Endothelial cell of umbilical vein (primary cell): ENCODE measurements at regions not wholly inside any gene's neighbourhood (a gene's known extent, or its start where the extent isn't known, plus 50 kb on each side); places are given as distances from the start of the nearest gene placed in this dataset.

Experiments used
- BruUV-seq: library from RNA; stranded (reverse); fragments of 400-500 nt; replicated peaks from 2 replicates; lab custom pipeline; 2021; lab: Mats Ljungman, UMichigan
- CTCF ChIA-PET: fragments of 300-600, 350-600 bp; sonication (Branson Sonifier 250); formaldehyde crosslinking; loops from one replicate; lab custom pipeline; 2021; ENCODE audit warnings: antibody characterized with exemption, inconsistent platforms; lab: Charles Lee
- POLR2A ChIA-PET: fragments of 300-600, 350-600 bp; sonication (Branson Sonifier 250); formaldehyde crosslinking; loops from one replicate; lab custom pipeline; 2021; ENCODE audit warnings: antibody characterized with exemption, inconsistent platforms; lab: Charles Lee
- DNase-seq: peaks from one replicate; pipeline ENCODE4 v3.0.0-alpha.2; 2011; ENCODE audit warnings: low read depth, low spot score
- FAIRE-seq: peaks from 2 replicates; lab custom pipeline; 2011; peaks lifted over from hg19 to GRCh38; lab: Jason Lieb, UNC
- H2AFZ ChIP-seq: 2 replicates; pipeline ENCODE4 v1.6.0; 2012; ENCODE audit warnings: low read depth, low read length, control low read depth, inconsistent platforms
- H3K27ac ChIP-seq: 2 replicates; pipeline ENCODE4 v1.5.1; 2011; ENCODE audit warnings: low read depth, mild to moderate bottlenecking, control low read depth, low read length, moderate library complexity; ENCODE audit not compliant: insufficient read depth
- H3K27me3 ChIP-seq, 2 experiments: 2 replicates each; pipeline versions ENCODE4 v1.6.0 to v1.6.1; 2011; ENCODE audit warnings: low read length in 2 of 2, mixed read lengths in 1 of 2; ENCODE audit not compliant: control insufficient read depth in 2 of 2, insufficient read depth in 2 of 2
- H3K36me3 ChIP-seq, 2 experiments: 2 replicates in 1 of 2; 3 replicates in 1 of 2; pipeline ENCODE4 v1.5.1; 2011; ENCODE audit warnings: low read length in 2 of 2, mild to moderate bottlenecking in 1 of 2, moderate library complexity in 1 of 2; ENCODE audit not compliant: control insufficient read depth in 2 of 2, insufficient read depth in 2 of 2; ENCODE audit errors: extremely low read depth in 1 of 2
- H3K4me1 ChIP-seq: 3 replicates; pipeline ENCODE4 v1.5.1; 2011; ENCODE audit warnings: mild to moderate bottlenecking, low read length; ENCODE audit not compliant: control insufficient read depth, insufficient read depth; ENCODE audit errors: extremely low read depth
- H3K4me2 ChIP-seq: 2 replicates; pipeline ENCODE4 v1.6.1; 2011; ENCODE audit warnings: low read length, control low read depth, mixed read lengths; ENCODE audit not compliant: insufficient read depth
- H3K4me3 ChIP-seq, 3 experiments: fragments of 200-600 bp in 1 of 3; sonication (generic), shearing (Covaris generic) in 1 of 3; replicated peaks in 1 of 3; 2 replicates each; pipeline ENCODE4 v1.5.1; 2011 to 2016; ENCODE audit warnings: control low read depth in 3 of 3, low read length in 3 of 3, mild to moderate bottlenecking in 2 of 3, inconsistent platforms in 1 of 3, low read depth in 1 of 3, moderate library complexity in 1 of 3; ENCODE audit not compliant: insufficient read depth in 1 of 3
- H3K79me2 ChIP-seq: 2 replicates; pipeline ENCODE4 v1.6.0; 2012; ENCODE audit warnings: low read length, inconsistent platforms; ENCODE audit not compliant: control insufficient read depth, insufficient read depth
- H3K9ac ChIP-seq: replicated peaks from 2 replicates; pipeline ENCODE3; 2011; ENCODE audit warnings: low read length, control low read depth; ENCODE audit not compliant: insufficient read depth; ENCODE audit errors: extremely low read depth
- H3K9me1 ChIP-seq: replicated peaks from 3 replicates; pipeline ENCODE4 v1.6.0; 2011; ENCODE audit warnings: mild to moderate bottlenecking, low read length; ENCODE audit not compliant: control insufficient read depth, insufficient read depth; ENCODE audit errors: extremely low read depth
- H3K9me3 ChIP-seq: replicated peaks from 2 replicates; pipeline ENCODE4 v1.5.1; 2012; ENCODE audit warnings: low read length, inconsistent platforms; ENCODE audit not compliant: control insufficient read depth, insufficient read depth
- H4K20me1 ChIP-seq: replicated peaks from 2 replicates; pipeline ENCODE3; 2011; ENCODE audit warnings: mild to moderate bottlenecking, low read length; ENCODE audit not compliant: control insufficient read depth, insufficient read depth; ENCODE audit errors: extremely low read depth
- EZH2 ChIP-seq: IDR thresholded peaks from 2 replicates; pipeline ENCODE4 v1.6.1; 2012; ENCODE audit warnings: borderline replicate concordance, low read depth, mild to moderate bottlenecking, moderate library complexity, low read length, inconsistent platforms; ENCODE audit not compliant: severe bottlenecking
- FOS ChIP-seq: IDR thresholded peaks from 2 replicates; pipeline ENCODE4 v1.6.1; 2011; ENCODE audit warnings: mild to moderate bottlenecking, low read length, moderate library complexity, borderline replicate concordance; ENCODE audit not compliant: insufficient read depth
- GATA2 ChIP-seq: IDR thresholded peaks from 2 replicates; pipeline ENCODE4 v1.7.0; 2011; ENCODE audit warnings: low read depth, mild to moderate bottlenecking, moderate library complexity, mixed read lengths, low read length; ENCODE audit not compliant: insufficient read length, insufficient read depth
- MYC ChIP-seq: IDR thresholded peaks from one replicate; pipeline ENCODE4 v1.6.1; 2011; ENCODE audit warnings: mild to moderate bottlenecking, low read depth, low read length
- POLR2AphosphoS5 ChIP-seq: IDR thresholded peaks from 2 replicates; pipeline ENCODE4 v1.6.1; 2012; ENCODE audit warnings: low read depth, mild to moderate bottlenecking, control low read depth, low read length, moderate library complexity; ENCODE audit not compliant: insufficient read depth
- dilution Hi-C: fragments of 300-500 bp; cut with MboI; formaldehyde crosslinking; loops from one replicate; pipeline ENCODE4 v1.15.0; 2019; ENCODE audit warnings: low sequenced_read_pairs; ENCODE audit not compliant: extremely low pct_ligation_motif_present
- intact Hi-C: fragments of 100-400 bp; cut with micrococcal nuclease; formaldehyde crosslinking; loops from one replicate; pipeline ENCODE4 v1.10.0; 2022
- TF ChIP-seq, protein P1 (sequence below): IDR thresholded peaks from 2 replicates; pipeline ENCODE4 v1.6.1; 2011; ENCODE audit not compliant: insufficient read depth, insufficient read length
- TF ChIP-seq, protein P2 (sequence below), 2 donors: IDR thresholded peaks; 1 replicate in 1 of 2; 2 replicates in 1 of 2; pipeline ENCODE4 v1.5.1; 2011; ENCODE audit warnings: low read length in 2 of 2, mild to moderate bottlenecking in 2 of 2, moderate library complexity in 2 of 2, control low read depth in 1 of 2, inconsistent platforms in 1 of 2, low read depth in 1 of 2; ENCODE audit not compliant: insufficient read depth in 1 of 2; ENCODE audit errors: extremely low read depth in 1 of 2

DNA sequence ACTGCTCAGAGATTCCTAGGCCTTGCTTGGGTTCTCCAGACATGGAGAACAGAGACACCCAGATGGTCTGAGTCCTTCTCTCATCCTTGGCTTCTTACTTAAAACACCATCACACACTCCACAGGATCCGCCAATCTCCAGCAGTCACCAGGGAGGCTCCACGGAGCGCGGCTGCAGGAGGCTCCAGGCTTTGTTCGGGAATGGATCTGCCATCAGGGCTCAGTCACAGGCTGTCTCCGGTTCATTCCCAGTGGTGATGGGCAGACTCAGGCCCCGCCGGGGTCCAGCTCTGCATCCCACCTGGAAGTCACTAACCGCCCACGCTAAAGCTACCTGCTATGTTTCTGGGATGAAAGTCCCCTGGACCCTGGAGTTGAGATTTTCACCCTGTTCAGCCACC lies 312.9 kb downstream of the TCERG1L start:
- TF ChIP-seq, protein P1, sequence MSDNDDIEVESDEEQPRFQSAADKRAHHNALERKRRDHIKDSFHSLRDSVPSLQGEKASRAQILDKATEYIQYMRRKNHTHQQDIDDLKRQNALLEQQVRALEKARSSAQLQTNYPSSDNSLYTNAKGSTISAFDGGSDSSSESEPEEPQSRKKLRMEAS, result no peak
- TF ChIP-seq POLR2AphosphoS5, result no peak
- no peak for TF ChIP-seq FOS
- TF ChIP-seq, protein P2, sequence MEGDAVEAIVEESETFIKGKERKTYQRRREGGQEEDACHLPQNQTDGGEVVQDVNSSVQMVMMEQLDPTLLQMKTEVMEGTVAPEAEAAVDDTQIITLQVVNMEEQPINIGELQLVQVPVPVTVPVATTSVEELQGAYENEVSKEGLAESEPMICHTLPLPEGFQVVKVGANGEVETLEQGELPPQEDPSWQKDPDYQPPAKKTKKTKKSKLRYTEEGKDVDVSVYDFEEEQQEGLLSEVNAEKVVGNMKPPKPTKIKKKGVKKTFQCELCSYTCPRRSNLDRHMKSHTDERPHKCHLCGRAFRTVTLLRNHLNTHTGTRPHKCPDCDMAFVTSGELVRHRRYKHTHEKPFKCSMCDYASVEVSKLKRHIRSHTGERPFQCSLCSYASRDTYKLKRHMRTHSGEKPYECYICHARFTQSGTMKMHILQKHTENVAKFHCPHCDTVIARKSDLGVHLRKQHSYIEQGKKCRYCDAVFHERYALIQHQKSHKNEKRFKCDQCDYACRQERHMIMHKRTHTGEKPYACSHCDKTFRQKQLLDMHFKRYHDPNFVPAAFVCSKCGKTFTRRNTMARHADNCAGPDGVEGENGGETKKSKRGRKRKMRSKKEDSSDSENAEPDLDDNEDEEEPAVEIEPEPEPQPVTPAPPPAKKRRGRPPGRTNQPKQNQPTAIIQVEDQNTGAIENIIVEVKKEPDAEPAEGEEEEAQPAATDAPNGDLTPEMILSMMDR (IDR thresholded peaks at IDR 0.05; ENCODE audit: extremely low read depth in 1 of 2, insufficient read depth in 1 of 2, low read depth in 1 of 2, low read length in 2 of 2), result no peak
- no peaks in the 10 kb centered on the region for H4K20me1 ChIP-seq
- no peak overlapping the region for H3K27ac ChIP-seq
- H3K4me1 ChIP-seq, result no peaks in the 10 kb centered on the region
- no peak for FAIRE-seq
- dilution Hi-C loops, result no loop called here
- H2AFZ ChIP-seq, result no peak overlapping the region
- no peak overlapping the region for H3K9ac ChIP-seq
- no peaks in the 10 kb centered on the region for H3K79me2 ChIP-seq
- no TSS peak for BruUV-seq
- H3K4me3 ChIP-seq, result no peak overlapping the region
- intact Hi-C loops, result no loop called here
- H3K4me2 ChIP-seq, result no peak overlapping the region
- H3K9me3 ChIP-seq, result peaks cover 7% of the 10 kb centered on the region
- no peak for DNase-seq
- no peaks in the 10 kb centered on the region for H3K27me3 ChIP-seq
- no peaks in the 10 kb centered on the region for H3K36me3 ChIP-seq
- POLR2A ChIA-PET, result no interaction called here
- CTCF ChIA-PET, result no interaction called here
- H3K9me1 ChIP-seq, result no peaks in the 10 kb centered on the region

GRCh38 chr10:130999376-131000202 lies 311.9 kb downstream of the TCERG1L start:
- POLR2A ChIA-PET, result no interaction called here
- TF ChIP-seq MYC (no peak), POLR2AphosphoS5 (no peak), EZH2 (no peak), GATA2 (no peak)
- H3K9me3 ChIP-seq, result peaks cover 7% of the 10 kb centered on the region

More at GRCh38 chr10:130999376-131000202, 311.9 kb downstream of the TCERG1L start:
- no TSS peak for BruUV-seq
- no peaks in the 10 kb centered on the region for H3K9me1 ChIP-seq
- no peak for DNase-seq
- H3K27me3 ChIP-seq, result no peaks in the 10 kb centered on the region
- CTCF ChIA-PET, result no interaction called here
- H3K4me3 ChIP-seq, result no peak overlapping the region
- no peak overlapping the region for H3K9ac ChIP-seq
- no peak overlapping the region for H2AFZ ChIP-seq
- H3K79me2 ChIP-seq, result no peaks in the 10 kb centered on the region
- no peaks in the 10 kb centered on the region for H3K4me1 ChIP-seq
- intact Hi-C loops (no loop called here), dilution Hi-C loops (no loop called here)
- H4K20me1 ChIP-seq, result no peaks in the 10 kb centered on the region
- FAIRE-seq, result no peak
- H3K27ac ChIP-seq, result no peak overlapping the region
- H3K4me2 ChIP-seq, result no peak overlapping the region
- H3K36me3 ChIP-seq, result no peaks in the 10 kb centered on the region
